H1 (cell line): ENCODE measurements at regions not wholly inside any gene's neighbourhood (a gene's known extent, or its start where the extent isn't known, plus 50 kb on each side); places are given as distances from the start of the nearest gene placed in this dataset.
A peak's percentile ranks its signal among the peaks of the same experiment; 100 is the strongest.

Experiments used
- CTCF ChIA-PET: fragments of 300-600 bp; sonication (Branson Sonifier 250); formaldehyde crosslinking; loops from one replicate; lab custom pipeline; 2021; ENCODE audit not compliant: partially characterized antibody; lab: Charles Lee
- POLR2A ChIA-PET: fragments of 300-600 bp; sonication (Branson Sonifier 250); formaldehyde crosslinking; loops from one replicate; lab custom pipeline; 2021; ENCODE audit warnings: inconsistent platforms; ENCODE audit not compliant: partially characterized antibody; lab: Charles Lee
- DNase-seq, 2 experiments: peaks; one replicate each; pipeline versions ENCODE4 v3.0.0 to v3.0.0-alpha.2; 2010 to 2022; ENCODE audit warnings: low spot score in 2 of 2, low read depth in 1 of 2, mixed read lengths in 1 of 2
- FAIRE-seq: peaks from 2 replicates; lab custom pipeline; 2011; peaks lifted over from hg19 to GRCh38; lab: Jason Lieb, UNC
- H2AFZ ChIP-seq: 2 replicates; pipeline ENCODE4 v1.8.1; 2012; ENCODE audit warnings: low read length, inconsistent platforms
- H2AK5ac ChIP-seq: 2 replicates; pipeline ENCODE4 v1.6.1; 2013; ENCODE audit warnings: low read depth, low read length
- H2BK120ac ChIP-seq: replicated peaks from 2 replicates; pipeline ENCODE3; 2013; ENCODE audit warnings: low read depth, low read length, inconsistent platforms
- H2BK12ac ChIP-seq: 2 replicates; pipeline ENCODE4 v1.6.1; 2013; ENCODE audit warnings: low read depth, low read length
- H2BK15ac ChIP-seq: 2 replicates; pipeline ENCODE4 v1.6.1; 2013; ENCODE audit warnings: low read length
- H2BK20ac ChIP-seq: 2 replicates; pipeline ENCODE4 v1.6.1; 2013; ENCODE audit warnings: low read length
- H2BK5ac ChIP-seq: 2 replicates; pipeline ENCODE4 v1.6.1; 2013; ENCODE audit warnings: low read depth, low read length
- H3K14ac ChIP-seq: 2 replicates; pipeline ENCODE4 v1.6.1; 2013; ENCODE audit warnings: inconsistent platforms; ENCODE audit not compliant: insufficient read length
- H3K18ac ChIP-seq: 2 replicates; pipeline ENCODE4 v1.6.1; 2013; ENCODE audit warnings: low read length; ENCODE audit errors: extremely low read depth
- H3K23ac ChIP-seq: 2 replicates; pipeline ENCODE4 v1.6.1; 2013; ENCODE audit warnings: inconsistent platforms; ENCODE audit not compliant: insufficient read length
- H3K23me2 ChIP-seq: 2 replicates; pipeline ENCODE4 v1.6.1; 2013; ENCODE audit warnings: low read depth, low read length
- H3K27ac ChIP-seq: 2 replicates; pipeline ENCODE4 v1.6.1; 2011; ENCODE audit warnings: low read depth, low read length, inconsistent platforms
- H3K27me3 ChIP-seq, 4 experiments: replicated peaks in 1 of 4; 1 replicate in 1 of 4; 2 replicates in 3 of 4; pipeline versions ENCODE4 v1.6.1 to v1.8.1; 2011 to 2013; ENCODE audit warnings: low read length in 3 of 4, mild to moderate bottlenecking in 3 of 4, inconsistent platforms in 2 of 4, mixed read lengths in 2 of 4, moderate library complexity in 1 of 4; ENCODE audit not compliant: control insufficient read depth in 3 of 4, insufficient read depth in 3 of 4; ENCODE audit errors: extremely low read depth in 1 of 4
- H3K36me3 ChIP-seq, 4 experiments: 2 replicates each; pipeline versions ENCODE4 v1.6.1 to v1.8.1; 2011 to 2013; ENCODE audit warnings: mild to moderate bottlenecking in 4 of 4, low read length in 3 of 4, moderate library complexity in 2 of 4, control low read depth in 1 of 4, inconsistent platforms in 1 of 4; ENCODE audit not compliant: insufficient read depth in 4 of 4, control insufficient read depth in 2 of 4
- H3K4ac ChIP-seq: replicated peaks from 2 replicates; pipeline ENCODE3; 2013; ENCODE audit warnings: low read length, low read depth, mixed read lengths, inconsistent platforms; ENCODE audit not compliant: insufficient read length
- H3K4me1 ChIP-seq, 4 experiments: replicated peaks in 1 of 4; 1 replicate in 1 of 4; 2 replicates in 3 of 4; pipeline versions ENCODE4 v1.6.1 to v1.8.1; 2011 to 2013; ENCODE audit warnings: low read length in 3 of 4, inconsistent platforms in 2 of 4, mixed read lengths in 1 of 4; ENCODE audit not compliant: insufficient read depth in 4 of 4, control insufficient read depth in 3 of 4
- H3K4me2 ChIP-seq, 2 experiments: 2 replicates each; pipeline versions ENCODE4 v1.6.1 to v1.8.1; 2011 to 2013; ENCODE audit warnings: low read depth in 2 of 2, low read length in 2 of 2, control low read depth in 1 of 2, inconsistent platforms in 1 of 2, mild to moderate bottlenecking in 1 of 2; ENCODE audit not compliant: insufficient read depth in 1 of 2
- H3K4me3 ChIP-seq, 4 experiments: fragments of 200-600, 300-600 bp in 1 of 4; sonication (generic), shearing (Covaris generic), sonication (Bioruptor Twin) in 1 of 4; 2 replicates each; pipeline versions ENCODE4 v1.5.1 to v1.8.1; 2011 to 2016; ENCODE audit warnings: low read length in 4 of 4, low read depth in 3 of 4, control low read depth in 2 of 4, inconsistent platforms in 2 of 4, mild to moderate bottlenecking in 2 of 4, mixed read lengths in 1 of 4, moderate library complexity in 1 of 4; ENCODE audit not compliant: insufficient read depth in 2 of 4; ENCODE audit errors: extremely low read depth in 1 of 4
- H3K56ac ChIP-seq: replicated peaks from 2 replicates; pipeline ENCODE3; 2013; ENCODE audit warnings: low read depth, mild to moderate bottlenecking, mixed read lengths, low read length, inconsistent platforms; ENCODE audit not compliant: insufficient read length
- H3K79me1 ChIP-seq: 2 replicates; pipeline ENCODE4 v1.6.1; 2013; ENCODE audit warnings: low read depth, low read length, control low read depth
- H3K79me2 ChIP-seq, 2 experiments: 2 replicates each; pipeline versions ENCODE4 v1.6.1 to v1.8.1; 2012 to 2013; ENCODE audit warnings: low read length in 2 of 2, mild to moderate bottlenecking in 2 of 2, inconsistent platforms in 1 of 2; ENCODE audit not compliant: insufficient read depth in 2 of 2, control insufficient read depth in 1 of 2
- H3K9ac ChIP-seq, 4 experiments: replicated peaks in 1 of 4; 1 replicate in 1 of 4; 2 replicates in 3 of 4; pipeline versions ENCODE4 v1.6.1 to v1.8.1; 2011 to 2013; ENCODE audit warnings: low read depth in 3 of 4, low read length in 3 of 4, control low read depth in 2 of 4, mild to moderate bottlenecking in 2 of 4, moderate library complexity in 2 of 4, inconsistent platforms in 1 of 4; ENCODE audit errors: extremely low read depth in 1 of 4
- H3K9me3 ChIP-seq, 2 experiments: 2 replicates each; pipeline versions ENCODE4 v1.6.1 to v1.8.1; 2012 to 2013; ENCODE audit warnings: mild to moderate bottlenecking in 2 of 2, moderate library complexity in 2 of 2, control low read depth in 1 of 2, inconsistent platforms in 1 of 2, low read depth in 1 of 2, low read length in 1 of 2, mixed read lengths in 1 of 2; ENCODE audit not compliant: insufficient read depth in 2 of 2
- H4K20me1 ChIP-seq, 2 experiments: replicated peaks in 1 of 2; 2 replicates each; pipeline versions ENCODE3 to v1.8.1; 2011 to 2013; ENCODE audit warnings: inconsistent platforms in 2 of 2, low read length in 2 of 2, mild to moderate bottlenecking in 1 of 2; ENCODE audit not compliant: insufficient read depth in 2 of 2, control insufficient read depth in 1 of 2
- H4K5ac ChIP-seq: 2 replicates; pipeline ENCODE4 v1.6.1; 2013; ENCODE audit warnings: low read length, low read depth, mixed read lengths, inconsistent platforms; ENCODE audit not compliant: insufficient read length
- H4K8ac ChIP-seq: 2 replicates; pipeline ENCODE4 v1.8.0; 2013; ENCODE audit warnings: mild to moderate bottlenecking, moderate library complexity, low read length, inconsistent platforms; ENCODE audit not compliant: insufficient read depth; ENCODE audit errors: extremely low read depth
- H4K91ac ChIP-seq: replicated peaks from 2 replicates; pipeline ENCODE3; 2013; ENCODE audit warnings: low read length, mixed read lengths, inconsistent platforms; ENCODE audit not compliant: insufficient read length
- BRCA1 ChIP-seq: IDR thresholded peaks from 2 replicates; pipeline ENCODE4 v1.6.1; 2012; ENCODE audit warnings: low read depth, low read length, improper control_type of control experiment
- CHD2 ChIP-seq: IDR thresholded peaks from 2 replicates; pipeline ENCODE4 v1.6.1; 2012; ENCODE audit warnings: low read length, improper control_type of control experiment
- GTF2F1 ChIP-seq: IDR thresholded peaks from 2 replicates; pipeline ENCODE4 v1.6.1; 2012; ENCODE audit warnings: low read depth, low read length, improper control_type of control experiment, borderline replicate concordance
- HDAC2 ChIP-seq, 2 experiments: fragments of 300-600 bp in 1 of 2; sonication (generic) in 1 of 2; IDR thresholded peaks; 2 replicates each; pipeline ENCODE4 v1.6.1; 2011 to 2012; ENCODE audit warnings: low read depth in 2 of 2, low read length in 2 of 2, mild to moderate bottlenecking in 2 of 2, moderate library complexity in 2 of 2, borderline replicate concordance in 1 of 2, inconsistent platforms in 1 of 2
- JUN ChIP-seq: IDR thresholded peaks from 2 replicates; pipeline ENCODE4 v1.6.1; 2011; ENCODE audit warnings: low read depth, mild to moderate bottlenecking, improper control_type of control experiment, low read length
- KDM1A ChIP-seq: fragments of 200-600, 300-600 bp; sonication (generic); IDR thresholded peaks from 2 replicates; pipeline ENCODE4 v1.7.1; 2016; ENCODE audit warnings: mild to moderate bottlenecking, low read length, borderline replicate concordance
- KDM5A ChIP-seq: fragments of 200-600 bp; IDR thresholded peaks from 2 replicates; pipeline ENCODE4 v1.7.1; 2012; ENCODE audit warnings: mild to moderate bottlenecking, low read length, inconsistent platforms, mixed read lengths
- MAFK ChIP-seq: IDR thresholded peaks from 2 replicates; pipeline ENCODE4 v1.6.1; 2012; ENCODE audit warnings: low read depth, mild to moderate bottlenecking, improper control_type of control experiment, low read length
- MAX ChIP-seq: IDR thresholded peaks from 2 replicates; pipeline ENCODE4 v1.6.1; 2012; ENCODE audit warnings: inconsistent platforms
- POLR2A ChIP-seq, 2 experiments: IDR thresholded peaks; 1 replicate in 1 of 2; 2 replicates in 1 of 2; pipeline ENCODE4 v1.6.1; 2011; ENCODE audit warnings: low read depth in 2 of 2, low read length in 2 of 2, mild to moderate bottlenecking in 2 of 2; ENCODE audit errors: control extremely low read depth in 1 of 2
- SP2 ChIP-seq: IDR thresholded peaks from 2 replicates; pipeline ENCODE4 v1.6.1; 2012; ENCODE audit warnings: mild to moderate bottlenecking, low read length, inconsistent platforms
- SUZ12 ChIP-seq: fragments of 200-600 bp; sonication (generic); IDR thresholded peaks from 2 replicates; pipeline ENCODE4 v1.6.1; 2012; ENCODE audit warnings: mild to moderate bottlenecking, inconsistent platforms, low read length, moderate library complexity, mixed read lengths
- TBP ChIP-seq: IDR thresholded peaks from 2 replicates; pipeline ENCODE4 v1.6.1; 2011; ENCODE audit warnings: low read depth, low read length, improper control_type of control experiment
- TCF12 ChIP-seq: IDR thresholded peaks from 2 replicates; pipeline ENCODE4 v1.6.1; 2011; ENCODE audit warnings: low read depth, mild to moderate bottlenecking, low read length
- TEAD4 ChIP-seq: IDR thresholded peaks from 2 replicates; pipeline ENCODE4 v1.6.1; 2012; ENCODE audit warnings: low read depth, low read length, inconsistent platforms, mixed read lengths
- YY1 ChIP-seq: IDR thresholded peaks from 2 replicates; pipeline ENCODE4 v1.6.1; 2011; ENCODE audit warnings: low read depth, mild to moderate bottlenecking, low read length
- WGBS, 2 experiments: shearing (Covaris generic) in 1 of 2; methylation state at CpG; one replicate each; pipeline versions ENCODE4 v1.1.6 to v1.1.7; 2013 to 2015; ENCODE audit warnings: low lambda C conversion rate in 2 of 2, mixed read lengths in 2 of 2, inconsistent platforms in 1 of 2, low coverage in 1 of 2, missing lambda C conversion rate in 1 of 2; ENCODE audit not compliant: insufficient replicate concordance in 2 of 2, insufficient coverage in 1 of 2, insufficient read length in 1 of 2; ENCODE audit errors: extremely low coverage in 1 of 2, missing lambda C conversion rate in 1 of 2; 5-methylcytosine and 5-hydroxymethylcytosine counted together

GRCh38 chr6:108766419-108766818 is 81.8 kb upstream of the ARMC2 start:
- H4K91ac ChIP-seq, result no peak overlapping the region
- no peaks in the 10 kb centered on the region for H3K79me1 ChIP-seq
- 0 out of 4 replicates have a peak, but pooled peaks cover 0 to 3% of the 10 kb centered on the region in 2 experiments for H3K9me3 ChIP-seq
- no peaks in the 10 kb centered on the region; a peak in 1 of 8 replicates for H3K36me3 ChIP-seq
- no peak overlapping the region for H3K4ac ChIP-seq
- H3K4me3 ChIP-seq, result no peak overlapping the region
- no peak for FAIRE-seq
- no peak overlapping the region for H4K8ac ChIP-seq
- no peaks in the 10 kb centered on the region for H3K4me1 ChIP-seq
- ChIA-PET POLR2A (interaction anchor here (1.7 kb wide), 1 partner anchor 10 kb away, joined by 4 read pairs; no protein-coding TSS in a partner anchor), CTCF (interaction anchor here (0.7 to 1.3 kb wide), 4 partner anchors 11 to 235 kb away, joined by 3 read pairs; no protein-coding TSS in a partner anchor)
- no peak overlapping the region; the same call in 1 of the 2 replicates for H3K18ac ChIP-seq
- no peak overlapping the region for H3K23ac ChIP-seq
- TF ChIP-seq TCF12 (no peak), KDM1A (no peak), TBP (no peak), JUN (no peak), CHD2 (no peak), MAFK (no peak), TEAD4 (no peak), POLR2A (IDR thresholded peaks at IDR 0.05; ENCODE audit: control extremely low read depth in 1 of 2, low read depth in 2 of 2, low read length in 2 of 2) (no peak), GTF2F1 (no peak), SP2 (no peak), MAX (no peak), SUZ12 (no peak), BRCA1 (no peak), YY1 (no peak), HDAC2 (IDR thresholded peaks at IDR 0.05; ENCODE audit: borderline replicate concordance in 1 of 2, low read depth in 2 of 2, low read length in 2 of 2) (no peak), KDM5A (no peak)
- no peak overlapping the region for H3K27ac ChIP-seq
- H4K5ac ChIP-seq, result no peak overlapping the region
- H2AFZ ChIP-seq, result 0 out of 2 replicates have a peak overlapping the region, but pooled peaks have one; percentile 3
- H3K56ac ChIP-seq, result no peak overlapping the region
- 97% methylated on average over 5 of the region's 5 CpGs; no CpG with 5 or more reads in 1 of the 2 experiments for WGBS, 2 experiments
- H3K23me2 ChIP-seq, result no peaks in the 10 kb centered on the region; the same call in 1 of the 2 replicates
- H2AK5ac ChIP-seq, result no peak overlapping the region
- H2BK15ac ChIP-seq, result no peak overlapping the region; the same call in 1 of the 2 replicates
- no peak overlapping the region for H3K9ac ChIP-seq
- no peak for DNase-seq
- H3K79me2 ChIP-seq, result no peaks in the 10 kb centered on the region
- no peaks in the 10 kb centered on the region for H3K27me3 ChIP-seq
- H2BK120ac ChIP-seq, result no peak overlapping the region
- no peak overlapping the region for H2BK5ac ChIP-seq
- no peak overlapping the region for H2BK12ac ChIP-seq
- H2BK20ac ChIP-seq, result peak overlapping the region; percentile 83; the same call in 1 of the 2 replicates
- no peak overlapping the region for H3K14ac ChIP-seq
- H3K4me2 ChIP-seq, result no peak overlapping the region
- H4K20me1 ChIP-seq, result no peaks in the 10 kb centered on the region
